NCI-H226 (cell line): ENCODE measurements at regions not wholly inside any gene's neighbourhood (a gene's known extent, or its start where the extent isn't known, plus 50 kb on each side); places are given as distances from the start of the nearest gene placed in this dataset.
A peak's percentile ranks its signal among the peaks of the same experiment; 100 is the strongest.

Experiments
- DNase-seq: peaks from one replicate; pipeline ENCODE4 v3.0.0-alpha.2; 2015

DNA sequence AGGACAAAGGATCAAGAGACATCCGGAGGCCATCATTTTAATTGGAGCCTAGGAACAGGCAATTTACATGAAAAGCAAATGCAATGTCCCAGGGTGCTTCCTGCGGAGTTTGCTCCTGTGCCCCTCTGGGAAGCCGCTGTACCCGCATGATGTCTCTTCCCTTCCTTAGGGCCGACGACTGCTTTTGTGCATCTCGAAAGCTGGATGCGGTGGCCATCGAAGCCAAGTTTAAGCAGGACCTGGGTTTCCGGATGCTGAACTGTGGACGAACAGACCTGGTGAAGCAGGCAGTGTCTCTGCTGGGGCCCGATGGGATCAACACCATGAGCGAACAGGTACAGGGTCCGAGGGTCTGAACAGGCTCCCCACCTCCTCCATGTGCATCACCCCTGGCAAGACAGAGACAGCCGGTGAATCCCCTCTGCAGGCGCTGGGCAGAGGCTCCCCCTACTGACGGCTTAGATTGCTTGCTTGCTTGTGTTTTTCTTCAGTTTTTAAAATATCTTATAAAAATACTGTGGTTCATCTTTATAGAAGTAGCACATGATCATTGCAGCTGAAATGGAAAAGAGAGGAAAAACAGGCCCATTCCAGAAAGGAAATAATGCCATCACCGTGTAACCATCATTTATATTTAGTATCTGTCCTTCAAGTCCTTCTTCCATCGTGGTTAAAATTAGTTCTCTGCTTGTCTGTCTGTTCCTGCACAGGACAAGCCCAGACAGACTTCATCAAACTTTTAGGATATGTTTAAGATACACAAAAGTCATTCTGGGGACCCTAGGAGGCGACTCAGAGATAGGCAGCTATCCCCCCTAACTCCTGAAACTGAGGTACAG, 75.4 kb upstream of the PWP1 start:
- DNase-seq: no peak

DNA sequence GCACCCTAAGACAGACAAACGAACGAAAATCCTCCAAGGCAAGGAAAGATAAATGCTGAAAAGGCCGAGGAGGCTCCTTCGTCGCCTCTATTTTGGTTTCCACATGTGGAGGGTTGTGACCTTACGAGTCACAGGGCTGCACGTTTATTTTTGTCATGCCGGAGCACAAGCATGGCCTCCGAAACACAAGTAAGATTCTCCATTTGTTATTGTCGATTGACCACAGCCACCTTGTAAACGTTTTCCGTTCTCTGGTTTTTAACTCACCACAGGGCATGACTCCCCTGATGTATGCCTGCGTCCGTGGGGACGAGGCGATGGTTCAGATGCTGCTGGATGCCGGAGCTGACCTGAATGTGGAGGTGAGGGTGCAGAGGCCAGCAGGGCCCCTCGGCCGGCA, 73.1 kb upstream of the PWP1 start:
- DNase-seq: no peak

DNA sequence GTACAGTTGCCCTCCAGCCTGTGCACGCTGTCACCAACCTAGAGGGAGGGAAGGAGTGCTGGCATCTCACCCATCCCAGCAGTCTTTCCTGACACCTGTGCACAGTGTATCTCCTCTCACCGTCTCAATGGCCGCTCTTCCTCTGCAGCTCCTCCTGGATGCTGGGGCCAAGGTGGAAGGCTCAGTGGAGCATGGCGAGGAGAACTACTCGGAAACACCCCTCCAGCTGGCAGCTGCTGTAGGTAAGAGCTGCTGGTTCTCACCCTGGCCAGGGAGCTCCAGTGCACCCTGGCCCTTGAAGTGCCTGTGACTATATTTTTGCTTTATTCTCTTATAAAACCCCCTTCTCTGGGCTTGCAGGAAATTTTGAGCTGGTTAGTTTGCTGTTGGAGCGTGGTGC, 68.7 kb upstream of the PWP1 start:
- DNase-seq: no peak

DNA sequence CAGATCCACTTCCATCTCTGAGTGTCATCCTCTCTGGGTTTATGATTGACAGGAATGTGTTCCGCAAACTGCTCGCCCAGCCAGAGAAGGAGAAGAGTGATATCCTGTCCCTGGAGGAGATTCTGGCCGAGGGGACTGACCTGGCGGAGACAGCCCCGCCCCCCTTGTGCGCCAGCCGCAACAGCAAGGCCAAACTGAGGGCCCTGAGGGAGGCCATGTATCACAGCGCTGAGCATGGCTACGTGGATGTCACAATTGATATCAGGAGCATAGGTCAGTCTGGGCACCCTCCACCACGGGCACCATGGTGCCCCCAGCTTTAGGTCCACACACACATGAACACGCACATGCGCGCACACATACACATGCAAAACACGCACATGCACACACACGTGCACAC, 67.5 kb upstream of the PWP1 start:
- DNase-seq: no peak

DNA sequence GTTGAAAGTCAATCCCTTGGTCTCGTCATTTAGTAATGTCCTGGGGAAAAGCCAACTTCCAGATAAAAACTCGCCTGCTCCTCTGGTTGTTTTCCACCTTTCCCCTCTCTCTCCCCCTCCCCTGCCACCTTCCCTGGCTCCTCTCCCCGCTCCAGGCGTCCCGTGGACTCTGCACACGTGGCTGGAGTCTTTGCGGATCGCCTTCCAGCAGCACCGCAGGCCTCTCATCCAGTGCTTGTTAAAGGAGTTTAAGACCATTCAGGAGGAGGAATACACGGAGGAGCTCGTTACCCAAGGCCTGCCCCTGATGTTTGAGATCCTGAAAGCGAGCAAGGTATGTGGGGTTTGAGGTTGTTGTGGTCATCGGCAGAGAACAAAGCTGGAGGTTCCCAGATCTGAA, 65.8 kb upstream of the PWP1 start:
- DNase-seq: no peak

DNA sequence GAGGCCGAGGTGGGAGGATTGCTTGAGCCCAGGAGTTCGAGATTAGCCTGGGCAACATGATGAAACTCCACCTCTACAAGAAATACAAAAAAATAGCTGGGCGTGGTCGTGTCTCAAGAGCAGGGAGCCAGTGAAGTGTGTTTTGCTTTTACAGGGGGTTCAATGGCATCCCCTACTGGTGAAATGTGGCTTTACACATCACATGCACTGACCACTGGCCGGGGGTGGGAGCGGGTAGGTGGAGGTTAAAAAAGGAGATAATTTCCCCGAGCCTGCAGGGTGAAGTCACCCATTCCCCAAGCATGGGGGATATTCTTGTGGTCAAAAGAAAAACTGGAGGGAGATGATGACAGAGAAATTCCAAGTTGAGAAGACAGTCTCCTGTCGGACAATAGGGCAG, 63.6 kb upstream of the PWP1 start:
- DNase-seq: peak; percentile 42

DNA sequence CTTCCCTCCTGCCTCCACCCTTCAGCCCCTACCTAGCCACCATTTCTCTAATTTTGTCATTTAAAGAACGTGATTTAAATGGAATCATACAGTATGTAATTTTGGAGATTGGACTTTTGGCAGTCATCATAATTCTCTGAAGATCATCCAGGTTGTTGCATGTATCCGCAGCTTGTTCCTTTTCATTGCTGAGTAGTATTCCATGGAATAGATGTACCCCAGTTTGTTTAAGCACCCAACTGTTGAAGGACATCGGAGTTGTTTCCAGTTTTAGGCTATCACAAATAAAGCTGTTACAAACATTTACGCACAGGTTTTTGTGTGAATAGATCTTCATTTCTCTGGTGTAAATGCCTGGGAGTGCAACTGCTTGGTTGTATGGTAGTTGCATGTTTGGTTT, 61.1 kb upstream of the PWP1 start:
- no peak for DNase-seq

DNA sequence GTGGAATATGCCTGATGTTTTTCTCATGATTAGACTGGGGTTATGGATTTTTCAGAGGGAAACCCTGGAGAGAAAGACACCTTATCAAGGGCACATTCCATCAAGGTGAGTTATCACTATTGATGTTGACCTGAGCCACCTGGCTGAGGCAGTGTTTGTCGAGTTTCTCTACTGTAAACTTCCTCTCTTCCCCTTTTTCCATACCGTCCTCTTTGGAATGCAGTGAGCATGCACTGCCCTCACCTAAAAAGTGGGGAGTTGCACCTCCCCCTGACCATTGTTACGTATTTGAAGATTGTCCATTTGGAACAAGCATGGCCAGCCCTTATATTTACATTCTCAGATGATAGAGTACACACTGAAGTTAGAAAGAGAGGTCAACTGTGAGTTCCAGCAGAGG, 53.9 kb upstream of the PWP1 start:
- peak; percentile 47 for DNase-seq

DNA sequence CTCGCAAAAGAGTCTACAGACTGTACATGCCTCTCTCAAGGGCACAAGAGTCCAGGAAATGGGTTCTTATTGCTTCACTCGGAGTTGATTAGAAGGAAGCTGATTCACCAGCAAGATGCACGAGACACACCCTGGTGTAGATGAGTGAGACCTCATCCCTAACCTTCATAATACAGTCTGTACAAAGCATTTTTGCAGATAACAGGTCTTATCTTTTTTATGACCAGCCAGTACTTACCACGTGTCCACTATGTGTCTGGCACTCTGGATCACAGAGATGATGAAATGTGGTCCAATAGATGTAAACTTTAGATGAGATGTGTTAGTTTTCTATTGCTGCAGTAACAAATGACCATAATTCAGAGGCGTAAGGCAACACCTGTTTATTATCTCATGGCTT, 53.4 kb upstream of the PWP1 start:
- DNase-seq: peak; percentile 91

DNA sequence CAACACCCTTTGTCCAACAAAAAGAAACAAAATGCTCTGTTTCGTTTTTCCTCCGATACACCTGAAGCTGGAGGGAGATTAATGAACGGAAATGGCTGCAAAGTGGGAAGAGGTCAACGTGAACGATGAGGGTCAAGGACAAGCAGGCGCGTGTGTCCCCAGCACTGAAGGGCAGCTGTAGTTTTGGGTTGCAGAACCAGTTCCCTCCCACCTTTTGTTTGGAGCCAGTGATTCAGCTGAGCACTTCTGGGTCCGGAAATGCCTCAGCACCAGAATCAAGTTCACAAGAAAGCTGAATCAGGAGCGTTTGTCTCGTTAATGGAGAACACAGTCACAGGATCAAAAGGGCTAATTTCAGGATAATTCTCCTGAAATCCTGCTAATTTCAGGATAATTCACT, 51.1 kb upstream of the PWP1 start:
- DNase-seq: no peak

DNA sequence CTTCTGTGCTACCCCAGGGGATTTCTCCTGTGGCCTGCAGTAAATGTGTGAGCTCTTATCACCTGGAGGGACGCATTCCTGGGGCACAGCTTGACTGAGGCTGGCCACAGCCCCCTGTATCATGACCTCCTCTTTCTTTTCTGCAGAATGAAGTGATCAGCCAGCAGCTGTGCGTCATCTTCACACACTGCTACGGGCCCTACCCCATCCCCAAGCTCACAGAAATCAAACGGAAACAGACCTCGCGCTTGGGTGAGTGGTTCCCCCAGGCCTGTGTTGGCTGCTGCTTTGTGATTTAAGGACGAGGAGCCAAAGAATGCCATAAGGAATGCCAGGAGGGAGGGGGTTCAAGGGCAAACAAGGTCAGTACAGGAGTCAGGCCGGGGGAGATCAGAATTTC, 50.5 kb upstream of the PWP1 start:
- DNase-seq: no peak
